SU-DHL-6 (cell line): ENCODE measurements at regions not wholly inside any gene's neighbourhood (a gene's known extent, or its start where the extent isn't known, plus 50 kb on each side); places are given as distances from the start of the nearest gene placed in this dataset.

Experiments used
- H2AFZ ChIP-seq: fragments of 200-600 bp; sonication (generic); 2 replicates; pipeline ENCODE4 v1.6.1; 2014; ENCODE audit warnings: low read depth, mild to moderate bottlenecking, moderate library complexity, mixed read lengths, antibody characterized with exemption, low read length; ENCODE audit not compliant: severe bottlenecking
- H3F3A ChIP-seq: fragments of 200-600 bp; shearing (Covaris generic); 2 replicates; pipeline ENCODE4 v1.6.0; 2016; ENCODE audit warnings: antibody characterized with exemption, mild to moderate bottlenecking; ENCODE audit not compliant: insufficient read depth
- H3K27ac ChIP-seq: fragments of 200-600 bp; sonication (generic); 2 replicates; pipeline ENCODE4 v1.5.1; 2016; ENCODE audit warnings: low read depth, mild to moderate bottlenecking, low read length, moderate library complexity, mixed read lengths
- H3K27me3 ChIP-seq: fragments of 200-600 bp; sonication (generic), shearing (Covaris generic); 2 replicates; pipeline ENCODE4 v1.6.0; 2014; ENCODE audit warnings: mild to moderate bottlenecking, low read length
- H3K36me3 ChIP-seq: fragments of 200-600 bp; sonication (generic); 2 replicates; pipeline ENCODE4 v1.6.1; 2014; ENCODE audit warnings: mild to moderate bottlenecking, low read length, mixed read lengths
- H3K4me2 ChIP-seq: fragments of 300-600, 200-600 bp; shearing (Covaris generic), sonication (generic); 2 replicates; pipeline ENCODE4 v1.6.0; 2014; ENCODE audit warnings: low read length, low read depth, mild to moderate bottlenecking; ENCODE audit not compliant: poor library complexity, severe bottlenecking
- H3K4me3 ChIP-seq: fragments of 200-600 bp; sonication (generic); 2 replicates; pipeline ENCODE4 v1.5.1; 2014; ENCODE audit warnings: antibody characterized with exemption, low read length, mild to moderate bottlenecking, mixed read lengths; ENCODE audit not compliant: insufficient read depth, poor library complexity, severe bottlenecking
- H3K79me2 ChIP-seq: fragments of 200-600 bp; sonication (generic); 2 replicates; pipeline ENCODE4 v1.6.1; 2014; ENCODE audit warnings: mild to moderate bottlenecking, low read length, moderate library complexity; ENCODE audit not compliant: insufficient read depth
- H3K9ac ChIP-seq: fragments of 200-600 bp; sonication (generic); 2 replicates; pipeline ENCODE4 v1.7.0; 2014; ENCODE audit warnings: mild to moderate bottlenecking, low read length
- H3K9me2 ChIP-seq: fragments of 200-600 bp; sonication (generic); replicated peaks from 2 replicates; pipeline ENCODE4 v1.6.1; 2014; ENCODE audit warnings: low read length; ENCODE audit not compliant: insufficient read depth
- H3K9me3 ChIP-seq: fragments of 200-600 bp; sonication (generic); 2 replicates; pipeline ENCODE4 v1.6.1; 2014; ENCODE audit warnings: low read length, mixed read lengths; ENCODE audit not compliant: insufficient read depth
- H4K20me1 ChIP-seq: fragments of 200-600 bp; sonication (generic); 2 replicates; pipeline ENCODE4 v1.6.1; 2014; ENCODE audit warnings: low read depth, mild to moderate bottlenecking, antibody characterized with exemption, low read length, moderate library complexity, mixed read lengths
- EZH2phosphoT487 ChIP-seq: fragments of 200-600 bp; sonication (generic), shearing (Covaris generic); conservative IDR thresholded peaks from 2 replicates; pipeline ENCODE4 v1.6.1; 2018; ENCODE audit warnings: mild to moderate bottlenecking, antibody characterized with exemption, low read length, moderate library complexity, mixed read lengths
- TF ChIP-seq, protein P1 (sequence below): fragments of 200-600 bp; sonication (generic); IDR thresholded peaks from one replicate; pipeline ENCODE4 v1.5.1; 2017; ENCODE audit warnings: antibody characterized with exemption, mild to moderate bottlenecking, low read length, moderate library complexity; ENCODE audit not compliant: insufficient read depth, poor library complexity, severe bottlenecking

- Histone ChIP-seq H3K79me2 (no peaks in the 10 kb centered on the region), H3K9me3 (no peaks in the 10 kb centered on the region), H2AFZ (no peak overlapping the region), H3K36me3 (no peaks in the 10 kb centered on the region), H3K9me2 (no peaks in the 10 kb centered on the region), H3K9ac (no peak overlapping the region), H3F3A (no peaks in the 10 kb centered on the region), H4K20me1 (no peaks in the 10 kb centered on the region), H3K4me3 (no peak overlapping the region), H3K27ac (no peak overlapping the region), H3K27me3 (no peaks in the 10 kb centered on the region), H3K4me2 (no peak overlapping the region)
- TF ChIP-seq, protein P1, sequence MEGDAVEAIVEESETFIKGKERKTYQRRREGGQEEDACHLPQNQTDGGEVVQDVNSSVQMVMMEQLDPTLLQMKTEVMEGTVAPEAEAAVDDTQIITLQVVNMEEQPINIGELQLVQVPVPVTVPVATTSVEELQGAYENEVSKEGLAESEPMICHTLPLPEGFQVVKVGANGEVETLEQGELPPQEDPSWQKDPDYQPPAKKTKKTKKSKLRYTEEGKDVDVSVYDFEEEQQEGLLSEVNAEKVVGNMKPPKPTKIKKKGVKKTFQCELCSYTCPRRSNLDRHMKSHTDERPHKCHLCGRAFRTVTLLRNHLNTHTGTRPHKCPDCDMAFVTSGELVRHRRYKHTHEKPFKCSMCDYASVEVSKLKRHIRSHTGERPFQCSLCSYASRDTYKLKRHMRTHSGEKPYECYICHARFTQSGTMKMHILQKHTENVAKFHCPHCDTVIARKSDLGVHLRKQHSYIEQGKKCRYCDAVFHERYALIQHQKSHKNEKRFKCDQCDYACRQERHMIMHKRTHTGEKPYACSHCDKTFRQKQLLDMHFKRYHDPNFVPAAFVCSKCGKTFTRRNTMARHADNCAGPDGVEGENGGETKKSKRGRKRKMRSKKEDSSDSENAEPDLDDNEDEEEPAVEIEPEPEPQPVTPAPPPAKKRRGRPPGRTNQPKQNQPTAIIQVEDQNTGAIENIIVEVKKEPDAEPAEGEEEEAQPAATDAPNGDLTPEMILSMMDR = no peak
- TF ChIP-seq EZH2phosphoT487 = no peak
Measured at GRCh38 chr18:2146754-2147153, 424.6 kb downstream of the METTL4 start.

DNA sequence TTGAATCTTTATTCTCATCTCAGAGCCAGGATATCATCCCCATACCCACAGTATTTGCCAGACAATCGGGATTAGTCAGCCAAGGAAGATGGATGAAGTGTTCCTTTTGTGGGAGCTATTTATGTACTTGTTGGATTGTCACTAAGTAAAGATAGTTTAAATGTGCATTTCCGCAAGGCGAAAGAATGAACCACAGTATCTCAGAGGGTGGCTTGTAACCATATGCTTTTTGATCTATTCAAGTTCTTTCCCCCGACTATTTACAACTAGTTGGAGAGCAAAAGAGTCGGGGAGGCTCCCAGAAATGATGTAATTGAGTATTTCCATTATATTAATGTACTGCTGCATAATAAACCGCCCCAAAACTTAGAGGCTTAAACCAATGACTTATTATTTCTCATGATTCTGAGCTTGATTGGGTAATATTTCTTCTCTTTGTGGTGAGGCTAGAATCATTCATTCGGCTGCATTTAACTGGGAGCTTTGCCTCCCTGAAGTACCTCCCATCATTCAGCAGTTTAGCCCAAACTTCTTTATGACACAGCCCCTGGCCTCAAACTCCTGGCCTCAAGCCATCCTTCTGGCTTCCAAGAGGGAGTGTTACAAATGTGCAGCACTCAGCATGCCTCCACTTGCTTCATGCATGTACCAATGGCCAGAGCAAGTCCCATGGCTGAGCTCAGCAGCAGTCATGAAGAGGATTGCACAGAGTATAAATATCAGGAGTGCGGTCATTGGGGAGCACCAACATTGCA, 423.7 kb downstream of the METTL4 start:
- H4K20me1 ChIP-seq = no peaks in the 10 kb centered on the region
- H2AFZ ChIP-seq = no peak overlapping the region
- H3K27ac ChIP-seq = no peak overlapping the region
- no peak overlapping the region for H3K9ac ChIP-seq
- H3K4me3 ChIP-seq = no peak overlapping the region
- H3K9me2 ChIP-seq = no peaks in the 10 kb centered on the region
- no peaks in the 10 kb centered on the region for H3K36me3 ChIP-seq
- no peaks in the 10 kb centered on the region for H3F3A ChIP-seq
- H3K4me2 ChIP-seq = no peak overlapping the region
- no peaks in the 10 kb centered on the region for H3K79me2 ChIP-seq
- TF ChIP-seq, protein P1 = no peak
- TF ChIP-seq EZH2phosphoT487 = no peak
- H3K9me3 ChIP-seq = no peaks in the 10 kb centered on the region
- no peaks in the 10 kb centered on the region for H3K27me3 ChIP-seq

DNA sequence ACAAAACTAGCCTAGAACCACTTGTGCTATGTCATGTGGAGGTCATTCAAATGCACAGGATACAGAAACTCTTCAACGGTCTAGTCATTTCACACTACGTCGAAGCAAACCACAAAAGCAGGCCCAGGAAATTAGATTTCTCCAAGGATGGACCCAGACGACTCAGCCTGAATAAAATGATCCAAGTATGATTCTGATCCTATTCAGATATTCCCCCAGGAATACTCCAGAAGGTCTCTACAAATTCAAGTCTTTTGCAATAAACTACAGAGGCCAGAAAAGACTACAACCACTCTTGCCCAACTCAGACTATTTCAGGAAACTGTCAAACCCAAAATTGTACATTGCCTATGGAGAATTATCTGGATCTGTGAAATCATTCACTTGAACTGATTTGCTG, 422.5 kb downstream of the METTL4 start:
- H3K9ac ChIP-seq = no peak overlapping the region
- TF ChIP-seq EZH2phosphoT487 = no peak
- TF ChIP-seq, protein P1 = no peak
- H4K20me1 ChIP-seq = no peaks in the 10 kb centered on the region
- H3K4me3 ChIP-seq = no peak overlapping the region
- H3F3A ChIP-seq = no peaks in the 10 kb centered on the region
- no peak overlapping the region for H2AFZ ChIP-seq
- no peak overlapping the region for H3K4me2 ChIP-seq
- no peaks in the 10 kb centered on the region for H3K27me3 ChIP-seq
- no peaks in the 10 kb centered on the region for H3K9me3 ChIP-seq
- H3K36me3 ChIP-seq = no peaks in the 10 kb centered on the region
- no peaks in the 10 kb centered on the region for H3K9me2 ChIP-seq
- H3K27ac ChIP-seq = no peak overlapping the region
- H3K79me2 ChIP-seq = no peaks in the 10 kb centered on the region
